D721Med (cell line): ENCODE measurements at regions not wholly inside any gene's neighbourhood (a gene's known extent, or its start where the extent isn't known, plus 50 kb on each side); places are given as distances from the start of the nearest gene placed in this dataset.

Experiments used
- DNase-seq: peaks from one replicate; pipeline ENCODE4 v3.0.0; 2011; ENCODE audit warnings: low spot score; ENCODE audit not compliant: insufficient read length
- FAIRE-seq: peaks from 2 replicates; lab custom pipeline; 2011; peaks lifted over from hg19 to GRCh38; lab: Jason Lieb, UNC
- CTCF ChIP-seq: IDR thresholded peaks from 2 replicates; pipeline ENCODE4 v1.5.1; 2012; ENCODE audit warnings: mild to moderate bottlenecking, control low read depth; ENCODE audit not compliant: insufficient read depth; ENCODE audit errors: missing control alignments

DNA sequence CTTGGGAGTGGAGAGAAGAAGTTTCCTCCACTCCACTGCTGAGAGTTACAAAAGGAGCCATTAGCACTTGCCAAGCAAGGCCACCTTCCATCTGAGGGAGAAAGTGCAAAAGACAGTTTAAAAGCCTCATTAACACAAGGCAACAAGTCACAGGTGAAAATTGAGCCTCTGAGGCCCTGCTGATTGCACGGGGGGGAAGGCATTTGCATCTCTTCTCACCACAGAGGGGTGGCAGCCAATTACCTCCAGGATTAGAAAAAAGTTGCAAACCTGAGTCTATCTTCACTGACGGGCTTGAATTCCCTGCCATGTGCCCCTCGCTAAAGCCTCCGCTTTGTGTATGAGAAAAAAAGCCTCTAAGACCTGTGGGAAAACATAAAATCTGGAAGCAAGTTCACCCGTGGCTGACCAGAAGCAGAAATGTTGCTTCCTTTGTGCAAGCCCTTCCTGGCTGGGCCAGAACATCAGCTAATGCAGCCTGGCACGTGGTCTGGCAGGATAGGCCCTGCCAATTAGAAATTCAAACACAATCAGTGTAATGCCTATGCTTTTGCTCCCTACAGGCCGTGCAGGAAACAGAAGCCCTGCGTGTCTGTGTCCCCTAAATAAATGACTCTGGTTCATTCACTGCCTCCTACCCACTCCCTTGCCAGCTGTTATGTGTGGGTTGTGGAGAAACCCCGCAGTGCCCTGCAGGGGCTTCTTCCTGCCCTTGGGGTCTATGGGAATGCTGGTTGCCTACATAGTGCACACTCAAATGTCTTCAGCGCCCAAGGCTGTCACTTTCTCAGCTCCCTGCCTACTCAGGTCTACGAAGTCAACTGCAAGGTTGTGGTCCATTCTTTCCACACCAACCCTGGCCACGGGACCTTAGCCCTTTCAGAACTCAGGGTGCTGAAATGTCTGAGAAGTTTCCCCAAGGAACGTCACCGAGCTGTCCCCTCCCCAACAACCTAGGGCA lies 150.2 kb downstream of the UQCRFS1 start:
- DNase-seq (no peak), FAIRE-seq (no peak)

DNA sequence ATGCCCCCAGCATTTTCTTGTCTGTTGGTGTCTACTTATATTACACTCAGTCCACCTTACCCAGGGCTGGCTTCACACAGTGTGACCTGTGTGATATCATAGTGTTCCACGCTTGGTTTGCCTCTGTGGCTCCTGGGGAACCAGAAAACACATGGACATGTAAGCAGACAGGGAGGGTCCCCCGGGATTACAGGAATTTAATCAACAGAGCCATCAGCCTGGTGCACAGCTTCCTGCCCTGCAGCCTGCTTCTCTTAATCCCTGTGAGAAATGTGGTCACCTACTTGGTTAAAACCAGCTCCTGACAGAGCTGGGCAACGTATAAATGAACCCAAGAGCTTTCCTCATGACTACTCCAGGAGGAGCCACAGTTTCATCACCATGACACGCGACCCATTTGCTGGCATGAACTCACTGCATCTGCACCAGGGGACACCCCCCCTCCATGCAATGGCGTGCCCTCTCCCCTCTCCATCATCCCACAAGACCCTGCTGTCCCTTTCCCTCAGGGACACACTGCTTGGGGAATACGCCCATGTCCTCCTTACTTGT lies 152.1 kb downstream of the UQCRFS1 start:
- no peak for TF ChIP-seq CTCF
- DNase-seq (no peak), FAIRE-seq (no peak)

More for the DNA sequence above, 150.2 kb downstream of the UQCRFS1 start:
- no peak for TF ChIP-seq CTCF

DNA sequence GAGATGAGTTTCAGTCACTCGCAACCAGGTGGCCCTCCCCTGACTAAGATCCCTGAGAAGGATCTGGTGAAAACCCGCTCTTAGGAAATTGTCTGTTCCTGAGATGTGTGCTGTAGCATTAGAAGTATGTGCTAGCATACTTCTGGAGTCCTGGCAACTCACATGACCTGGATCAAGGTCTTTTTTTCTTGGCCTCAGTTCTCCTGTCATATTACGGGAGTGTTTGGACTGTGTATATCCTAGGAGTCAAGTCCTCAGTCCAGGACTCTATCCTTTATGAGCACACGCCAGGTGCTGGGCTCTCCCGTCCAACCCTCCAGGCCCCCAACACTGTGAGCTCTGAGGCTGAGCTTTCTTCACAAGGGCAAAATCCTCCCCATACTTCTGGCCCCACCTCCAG lies 156.4 kb downstream of the UQCRFS1 start:
- DNase-seq (no peak), FAIRE-seq (no peak)
- no peak for TF ChIP-seq CTCF

GRCh38 chr19:29054886-29055675 lies 157.9 kb downstream of the UQCRFS1 start:
- TF ChIP-seq CTCF = no peak
- FAIRE-seq (no peak), DNase-seq (no peak)

DNA sequence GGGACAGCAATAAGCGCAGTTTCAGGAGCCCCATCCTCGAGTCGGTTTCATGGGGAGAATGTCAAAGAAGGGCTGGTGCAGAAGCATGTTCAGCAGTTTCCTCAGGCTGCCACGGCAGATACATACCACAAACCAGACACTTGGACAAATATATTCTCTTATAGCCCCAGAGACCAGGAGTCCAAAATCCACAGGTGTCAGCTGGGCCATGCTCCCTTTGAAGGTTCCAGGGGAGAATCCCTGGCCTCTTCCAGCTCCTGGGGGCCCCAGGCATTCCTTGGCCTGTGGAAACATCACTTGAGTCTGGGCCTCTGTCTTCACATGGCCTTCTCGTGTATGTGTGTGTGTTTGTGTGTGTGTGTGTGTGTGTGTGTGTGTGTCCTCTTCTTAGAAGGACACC lies 164.1 kb downstream of the UQCRFS1 start:
- no peak for FAIRE-seq
- no peak for TF ChIP-seq CTCF
- DNase-seq = no peak

DNA sequence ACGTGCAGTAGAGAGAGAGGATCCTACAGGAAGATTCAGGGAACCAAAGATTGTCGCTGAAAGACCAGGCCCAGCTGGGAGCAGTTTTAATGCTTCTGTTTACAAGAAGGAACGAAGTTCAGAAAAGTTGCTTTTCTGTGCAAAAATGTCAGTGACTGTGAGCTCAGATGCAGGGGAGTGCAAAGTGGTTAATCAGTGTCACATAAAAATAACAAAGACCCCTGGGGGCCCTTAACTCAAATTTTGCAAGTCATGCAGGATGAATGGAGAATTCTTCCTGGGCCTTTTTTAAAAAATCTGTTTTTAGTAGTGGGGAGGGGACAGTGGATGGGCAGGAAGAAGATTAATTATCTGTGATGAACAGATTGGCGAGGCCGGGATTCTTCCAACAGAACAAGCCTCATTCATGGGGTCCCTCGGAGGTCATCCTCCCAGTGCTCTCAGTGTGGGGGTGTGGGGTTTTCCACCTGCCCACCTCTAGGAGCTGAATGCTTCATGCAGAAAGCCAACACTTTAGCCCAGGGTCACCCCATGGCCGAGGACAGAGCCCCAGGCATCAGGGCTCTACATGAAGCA lies 167.2 kb downstream of the UQCRFS1 start:
- TF ChIP-seq CTCF = no peak
- FAIRE-seq (no peak), DNase-seq (no peak)
